Left kidney (tissue), 1 donor: ENCODE measurements at regions not wholly inside any gene's neighbourhood (a gene's known extent, or its start where the extent isn't known, plus 50 kb on each side); places are given as distances from the start of the nearest gene placed in this dataset.
A peak's percentile ranks its signal among the peaks of the same experiment; 100 is the strongest.

Source experiments
- DNase-seq: peaks from one replicate; pipeline ENCODE4 v3.0.0-alpha.2; 2013

- no peak for DNase-seq
These were observed 78.3 kb upstream of the NEK6 start for GRCh38 chr9:124179196-124180071.

- DNase-seq = peak; percentile 5
These were observed 77.2 kb upstream of the NEK6 start for GRCh38 chr9:124180557-124180956.

DNA sequence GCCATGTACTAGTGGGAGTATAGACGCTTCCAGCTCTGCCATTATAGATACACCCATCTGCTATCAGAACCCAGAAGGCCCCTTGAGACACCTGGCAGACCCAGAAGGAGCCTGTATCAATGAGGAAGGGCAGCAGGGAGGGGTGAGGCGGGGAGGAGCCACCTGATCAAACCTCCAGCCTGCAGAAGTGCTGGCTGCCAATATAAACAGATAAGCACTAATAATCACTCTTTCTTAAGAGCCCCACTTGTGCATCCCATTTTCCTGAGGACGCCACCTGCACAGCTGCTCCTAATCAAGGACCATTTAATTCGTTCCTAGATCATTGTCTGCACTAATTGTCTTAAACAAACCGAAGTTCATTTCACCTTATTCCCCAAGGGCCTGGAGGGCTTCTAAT lies 75.0 kb upstream of the NEK6 start:
- no peak for DNase-seq

GRCh38 chr9:124183772-124184171 lies 74.0 kb upstream of the NEK6 start:
- DNase-seq = no peak

- no peak for DNase-seq
These were observed 72.3 kb upstream of the NEK6 start for GRCh38 chr9:124185413-124185812.

DNA sequence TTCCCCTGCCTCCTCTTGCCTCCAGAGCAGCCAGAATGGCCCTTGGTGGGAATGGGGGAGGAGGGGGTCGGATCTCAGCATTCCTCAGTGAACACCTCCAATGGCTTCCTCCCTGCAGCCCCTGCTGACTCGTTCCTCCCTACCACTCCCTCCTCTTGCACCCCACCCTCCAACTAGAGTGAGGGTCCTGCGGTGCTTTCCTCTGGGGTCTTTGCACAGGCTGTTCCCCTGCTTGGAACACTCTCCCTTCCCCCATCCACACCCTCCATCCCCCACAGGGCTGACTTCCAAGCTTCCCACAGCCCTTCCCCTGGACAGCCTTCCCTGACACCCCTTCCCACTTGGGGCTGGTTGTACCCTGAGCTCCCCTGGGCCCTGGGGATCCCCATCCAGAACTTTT lies 70.4 kb upstream of the NEK6 start:
- no peak for DNase-seq

GRCh38 chr9:124188331-124189110 lies 69.2 kb upstream of the NEK6 start:
- DNase-seq = no peak

DNA sequence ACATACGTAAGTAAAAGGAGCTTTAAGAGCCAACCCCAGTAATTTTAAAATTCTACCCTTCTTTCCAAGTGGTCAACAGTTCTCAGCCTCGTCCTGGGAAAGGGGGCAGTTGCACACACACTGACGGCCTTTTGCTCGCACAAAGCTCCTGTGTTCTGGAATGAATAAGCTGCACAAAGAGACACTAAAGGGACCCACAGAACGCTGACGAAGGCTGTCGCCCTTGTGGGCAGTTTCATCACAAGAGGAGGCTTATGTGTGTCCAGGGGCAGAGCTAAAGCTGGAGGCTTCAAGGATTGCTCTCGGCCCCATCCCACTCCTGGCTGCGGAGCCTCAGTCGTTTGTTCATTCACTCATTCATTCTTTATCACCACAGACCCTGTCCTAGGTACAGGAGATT lies 67.0 kb upstream of the NEK6 start:
- DNase-seq = no peak

DNA sequence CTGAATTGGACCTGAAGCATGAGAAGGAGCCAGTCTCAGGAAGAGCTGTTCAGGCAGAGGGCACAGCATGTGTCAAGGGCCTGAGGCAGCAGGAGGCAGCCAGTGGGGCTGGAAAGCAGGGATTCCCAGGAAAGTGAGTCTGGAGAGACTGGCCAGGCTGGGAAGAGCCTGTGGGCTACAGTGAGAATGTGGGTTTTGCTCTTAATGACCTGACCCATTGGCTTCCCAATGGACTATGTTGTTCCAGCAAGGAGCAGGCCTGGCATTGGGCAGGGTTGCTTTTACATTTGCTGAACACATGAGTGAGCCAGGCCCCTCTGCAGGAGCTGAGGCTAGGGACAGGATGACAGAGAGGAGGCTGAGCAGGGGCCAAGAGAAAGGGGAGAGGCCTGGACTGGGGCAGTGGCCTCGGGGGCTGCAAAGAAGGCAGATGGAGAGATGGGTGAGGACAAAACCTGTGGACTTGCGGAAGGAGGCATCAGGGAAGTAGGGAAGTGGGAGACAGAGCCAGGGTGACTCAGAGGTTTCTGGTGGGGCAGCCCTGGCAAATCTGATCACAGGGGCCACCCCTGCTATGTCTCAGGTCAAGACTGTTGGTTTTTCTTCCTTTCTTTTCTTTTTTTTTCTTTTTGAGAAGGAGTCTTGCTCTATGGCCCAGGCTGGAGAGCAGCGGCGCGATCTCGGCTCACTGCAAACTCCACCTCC lies 65.9 kb upstream of the NEK6 start:
- no peak for DNase-seq

DNA sequence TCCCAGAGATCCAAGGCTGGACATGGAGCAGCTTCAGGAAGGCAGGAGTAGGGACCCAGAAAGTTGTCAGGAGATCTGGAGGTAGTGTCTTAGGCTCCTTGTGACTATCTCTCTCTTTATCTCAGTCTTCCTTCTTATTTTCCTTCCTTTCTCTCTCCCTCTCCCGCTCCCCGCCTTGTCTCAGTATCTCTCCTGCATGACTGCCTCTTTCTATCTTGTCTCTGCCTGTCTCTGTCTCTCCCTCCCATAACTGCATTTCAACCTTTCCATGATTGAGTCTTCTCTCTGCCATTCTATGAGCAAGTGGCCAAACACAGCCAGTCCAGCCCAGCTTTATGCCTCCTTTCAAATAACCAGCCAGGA lies 61.0 kb upstream of the NEK6 start:
- no peak for DNase-seq

- no peak for DNase-seq
These were observed 60.3 kb upstream of the NEK6 start for GRCh38 chr9:124197177-124198095.

GRCh38 chr9:124198331-124198730 lies 59.4 kb upstream of the NEK6 start:
- no peak for DNase-seq

DNA sequence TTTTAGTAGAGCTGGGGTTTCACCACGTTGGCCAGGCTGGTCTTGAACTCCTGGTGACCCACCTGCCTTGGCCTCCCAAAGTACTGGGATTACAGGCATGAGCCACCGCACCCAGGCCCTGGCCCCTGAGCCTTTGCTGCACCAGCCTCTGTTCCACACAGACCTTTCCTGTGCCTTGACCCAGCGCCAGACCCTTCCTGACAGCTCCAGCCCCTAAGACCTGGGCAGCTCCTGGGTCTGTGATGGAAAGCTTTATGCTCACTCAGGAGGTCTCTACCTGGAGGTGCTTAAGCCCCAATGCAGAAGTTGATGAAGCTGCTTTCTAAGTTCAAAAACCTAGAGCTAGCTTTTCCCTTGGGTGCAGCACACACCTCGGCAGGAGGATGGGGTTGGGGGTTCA lies 58.8 kb upstream of the NEK6 start:
- no peak for DNase-seq

- no peak for DNase-seq
These were observed 58.3 kb upstream of the NEK6 start for GRCh38 chr9:124199474-124199873.

DNA sequence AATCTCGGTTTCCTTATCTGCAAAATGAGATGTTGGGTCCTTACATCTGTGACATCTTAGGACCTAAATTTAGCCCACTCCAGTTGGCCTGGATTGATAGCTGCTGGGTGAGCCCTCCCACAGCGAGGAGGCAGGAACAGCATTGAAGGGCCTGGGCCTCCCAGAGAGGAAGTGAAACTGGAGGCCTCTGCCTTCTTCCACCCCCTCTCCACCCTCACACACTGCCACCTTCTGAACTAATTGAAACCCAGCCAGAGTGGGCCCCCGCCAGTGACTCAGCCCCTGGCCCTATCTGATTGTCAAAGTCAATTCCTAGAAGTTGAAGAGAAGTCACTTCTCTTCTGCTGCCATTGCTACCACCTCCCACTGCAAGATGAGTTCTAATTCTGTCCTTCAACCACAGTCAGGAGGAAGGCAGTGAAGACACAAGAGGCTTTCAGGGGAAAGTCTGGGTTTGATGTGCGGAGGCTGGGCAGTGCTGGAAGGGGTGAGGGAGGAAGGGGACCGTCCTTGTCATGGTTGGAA lies 55.2 kb upstream of the NEK6 start:
- DNase-seq = no peak

DNA sequence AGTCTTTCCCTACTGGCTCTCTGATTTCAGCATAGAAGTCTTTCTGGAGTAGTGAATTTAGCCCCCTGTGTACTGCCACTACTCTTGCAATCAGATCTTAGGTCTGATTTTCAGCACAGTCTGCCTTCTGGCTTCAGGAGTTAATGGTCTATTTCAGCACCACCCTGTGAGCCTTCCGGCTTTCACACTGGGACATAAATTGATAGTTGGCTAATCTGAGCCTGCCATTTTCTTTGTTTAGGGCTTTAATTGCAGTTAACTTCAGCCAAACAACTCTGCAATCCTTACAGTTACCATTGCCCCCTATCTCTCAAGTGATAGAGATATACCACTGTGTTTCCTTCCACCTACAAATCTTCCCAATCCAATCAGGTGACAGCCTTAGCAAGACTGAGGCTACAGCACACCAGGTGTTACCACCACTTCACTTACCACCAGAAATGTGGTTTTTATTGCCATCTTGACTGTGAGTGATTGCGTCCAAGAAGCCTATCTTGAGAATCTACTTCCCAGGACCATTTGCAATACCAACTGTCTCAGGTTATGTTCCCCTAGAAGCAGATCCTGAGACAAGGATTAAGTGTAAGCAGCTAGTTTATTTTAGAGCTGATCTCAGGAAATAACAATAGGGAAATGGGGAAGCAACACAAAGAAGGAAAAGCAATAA lies 51.9 kb upstream of the NEK6 start:
- no peak for DNase-seq

GRCh38 chr9:124206391-124206790 lies 51.4 kb upstream of the NEK6 start:
- no peak for DNase-seq
